AG09309 (cell line): ENCODE measurements at regions not wholly inside any gene's neighbourhood (a gene's known extent, or its start where the extent isn't known, plus 50 kb on each side); places are given as distances from the start of the nearest gene placed in this dataset.

Experiments used
- DNase-seq: peaks from one replicate; pipeline ENCODE4 v3.0.0-alpha.2; 2010; ENCODE audit warnings: low read depth
- H3K4me3 ChIP-seq: 2 replicates; pipeline ENCODE4 v1.5.1; 2011; ENCODE audit warnings: mild to moderate bottlenecking, low read depth, low read length, moderate library complexity; ENCODE audit not compliant: control insufficient read depth
- TF ChIP-seq, protein P1 (sequence below): IDR thresholded peaks from 2 replicates; pipeline ENCODE4 v1.5.1; 2011; ENCODE audit warnings: mild to moderate bottlenecking, low read depth, low read length, inconsistent platforms; ENCODE audit not compliant: insufficient read depth, control insufficient read depth; ENCODE audit errors: missing control alignments

DNA sequence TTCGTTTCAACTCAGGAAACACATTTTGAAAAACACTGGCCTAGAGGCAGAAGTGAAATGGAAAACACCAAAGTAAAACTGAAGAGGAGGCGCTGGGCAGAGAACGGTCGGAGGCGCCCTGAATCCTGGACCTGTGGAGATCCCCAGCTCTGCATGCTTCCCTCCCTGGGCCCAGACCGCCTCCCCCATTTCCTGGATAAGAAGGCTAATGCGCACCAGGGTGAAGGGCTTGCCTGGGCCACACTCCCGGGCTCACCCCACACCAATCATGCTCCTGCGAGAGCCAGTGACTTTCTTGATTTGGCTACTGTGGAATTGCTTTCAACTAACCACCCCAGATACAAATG, 167.1 kb downstream of the CRYBB2 start:
- H3K4me3 ChIP-seq, result no peak overlapping the region
- DNase-seq, result no peak
- TF ChIP-seq, protein P1, sequence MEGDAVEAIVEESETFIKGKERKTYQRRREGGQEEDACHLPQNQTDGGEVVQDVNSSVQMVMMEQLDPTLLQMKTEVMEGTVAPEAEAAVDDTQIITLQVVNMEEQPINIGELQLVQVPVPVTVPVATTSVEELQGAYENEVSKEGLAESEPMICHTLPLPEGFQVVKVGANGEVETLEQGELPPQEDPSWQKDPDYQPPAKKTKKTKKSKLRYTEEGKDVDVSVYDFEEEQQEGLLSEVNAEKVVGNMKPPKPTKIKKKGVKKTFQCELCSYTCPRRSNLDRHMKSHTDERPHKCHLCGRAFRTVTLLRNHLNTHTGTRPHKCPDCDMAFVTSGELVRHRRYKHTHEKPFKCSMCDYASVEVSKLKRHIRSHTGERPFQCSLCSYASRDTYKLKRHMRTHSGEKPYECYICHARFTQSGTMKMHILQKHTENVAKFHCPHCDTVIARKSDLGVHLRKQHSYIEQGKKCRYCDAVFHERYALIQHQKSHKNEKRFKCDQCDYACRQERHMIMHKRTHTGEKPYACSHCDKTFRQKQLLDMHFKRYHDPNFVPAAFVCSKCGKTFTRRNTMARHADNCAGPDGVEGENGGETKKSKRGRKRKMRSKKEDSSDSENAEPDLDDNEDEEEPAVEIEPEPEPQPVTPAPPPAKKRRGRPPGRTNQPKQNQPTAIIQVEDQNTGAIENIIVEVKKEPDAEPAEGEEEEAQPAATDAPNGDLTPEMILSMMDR, result no peak

DNA sequence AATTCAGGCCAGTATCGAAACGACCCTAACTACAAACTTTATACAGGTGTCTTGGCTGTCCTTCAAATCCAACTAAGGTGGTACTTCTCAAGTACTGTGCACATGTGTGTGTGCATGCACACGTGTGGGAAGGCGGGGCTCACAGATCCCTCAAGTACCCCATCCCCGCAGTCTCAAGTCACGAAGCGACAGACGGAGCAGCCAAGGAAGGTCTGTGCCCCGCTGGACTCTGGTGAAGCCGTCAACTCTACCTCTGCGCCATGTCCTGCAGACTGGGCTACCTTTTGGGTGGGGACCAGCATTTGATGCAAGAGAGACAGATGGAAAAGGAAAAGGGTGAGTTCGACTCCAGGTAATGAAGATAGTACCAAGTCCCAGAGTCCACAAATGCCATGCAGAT, 169.0 kb downstream of the CRYBB2 start:
- TF ChIP-seq, protein P1, result no peak
- no peak for DNase-seq
- H3K4me3 ChIP-seq, result no peak overlapping the region

DNA sequence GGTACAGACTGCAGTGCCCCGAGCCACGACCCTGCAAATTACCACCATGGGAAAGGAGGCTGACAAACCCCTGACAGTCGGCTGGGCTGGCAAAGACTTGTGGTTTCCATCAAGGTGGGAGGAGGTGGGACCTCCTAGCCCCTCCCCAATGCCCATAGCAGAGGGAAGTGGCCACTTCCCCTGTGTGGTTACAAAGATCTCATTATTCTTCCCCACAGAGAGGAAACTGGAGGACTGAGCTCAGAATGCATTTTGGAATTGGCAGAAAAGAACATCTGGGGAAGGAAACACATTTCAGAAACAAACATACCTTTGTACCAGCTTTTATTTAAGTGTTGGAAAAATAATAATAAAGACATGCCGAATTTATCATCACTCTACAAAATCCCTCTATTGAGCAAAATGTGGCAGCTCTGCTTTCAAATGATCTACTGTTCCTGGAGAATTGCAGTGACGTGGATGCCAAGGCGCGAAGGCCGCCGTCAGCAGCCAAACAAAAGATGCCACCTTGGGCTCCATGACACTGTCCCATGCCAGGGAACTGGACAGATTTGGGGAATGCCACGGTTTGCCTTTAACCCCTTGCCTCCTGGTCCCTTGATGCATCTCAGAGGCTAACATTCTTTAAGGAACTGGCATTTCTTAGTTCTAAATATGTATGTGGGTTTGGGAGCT, 169.6 kb downstream of the CRYBB2 start:
- DNase-seq, result no peak
- TF ChIP-seq, protein P1, result no peak
- no peak overlapping the region for H3K4me3 ChIP-seq

DNA sequence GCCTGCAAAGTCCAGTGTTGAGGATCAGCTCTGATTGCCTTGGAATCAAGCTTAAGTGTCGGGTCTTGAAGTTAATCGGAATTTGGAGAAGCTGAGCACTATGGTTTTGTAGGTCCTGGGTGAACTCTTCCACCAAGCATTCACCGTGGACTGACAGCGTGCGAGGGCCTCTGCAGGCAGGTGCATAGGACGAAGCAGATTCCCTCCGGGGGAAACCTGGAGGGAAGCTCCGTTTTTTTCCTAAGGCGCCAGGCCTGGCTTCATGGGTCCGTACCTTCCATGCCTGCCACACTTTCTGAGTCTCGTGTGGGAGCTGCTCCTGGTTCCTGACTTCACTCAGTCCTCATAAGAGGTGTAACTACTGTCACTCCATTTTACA, 170.1 kb downstream of the CRYBB2 start:
- no peak for DNase-seq
- TF ChIP-seq, protein P1, result no peak
- H3K4me3 ChIP-seq, result no peak overlapping the region

DNA sequence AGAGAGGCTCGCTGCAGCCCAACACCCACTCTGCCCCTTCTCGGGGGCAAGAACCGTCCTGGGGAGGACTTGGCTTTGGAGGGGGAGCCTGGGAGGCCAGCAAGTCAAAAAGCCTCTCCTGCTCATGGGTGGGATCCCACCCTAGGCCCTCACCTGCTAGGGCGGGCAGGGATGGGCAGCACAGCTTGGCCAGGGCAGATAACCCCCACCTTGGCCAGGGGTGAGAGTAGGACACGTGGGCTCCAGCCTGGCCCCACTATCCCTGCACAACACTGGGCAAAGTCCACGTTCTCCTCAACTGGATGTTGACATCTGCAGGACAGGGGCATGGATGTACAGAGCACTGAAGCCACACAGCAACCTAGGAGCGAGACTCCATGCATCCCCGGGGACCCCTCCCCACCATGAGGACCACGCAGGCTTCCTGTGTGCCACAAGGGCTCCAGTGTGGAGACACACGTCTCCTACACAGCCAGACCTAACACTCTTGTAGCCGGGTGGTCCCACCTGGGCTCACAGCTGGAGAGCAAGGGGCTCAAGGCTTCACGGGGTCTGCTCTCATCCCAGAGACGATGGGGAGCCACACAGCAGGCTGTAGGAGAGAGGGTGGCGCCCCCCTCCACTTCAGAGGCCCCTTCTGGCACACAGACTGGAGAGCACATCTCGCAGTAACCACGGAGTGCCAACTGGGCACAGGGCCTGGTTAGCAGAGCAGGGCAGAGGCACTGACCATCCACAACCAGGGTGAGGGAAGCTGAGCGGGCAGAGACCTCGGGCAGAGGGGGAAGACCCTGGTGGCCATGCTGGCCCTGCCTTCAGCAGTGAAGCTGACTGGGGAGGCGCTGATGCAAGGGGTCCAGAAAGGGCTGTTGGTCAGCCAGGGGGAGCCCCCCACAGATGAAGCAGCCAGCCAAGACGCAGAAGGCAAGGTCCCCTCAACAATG, 171.1 kb downstream of the CRYBB2 start:
- DNase-seq, result no peak
- H3K4me3 ChIP-seq, result no peak overlapping the region
- TF ChIP-seq, protein P1, result no peak

DNA sequence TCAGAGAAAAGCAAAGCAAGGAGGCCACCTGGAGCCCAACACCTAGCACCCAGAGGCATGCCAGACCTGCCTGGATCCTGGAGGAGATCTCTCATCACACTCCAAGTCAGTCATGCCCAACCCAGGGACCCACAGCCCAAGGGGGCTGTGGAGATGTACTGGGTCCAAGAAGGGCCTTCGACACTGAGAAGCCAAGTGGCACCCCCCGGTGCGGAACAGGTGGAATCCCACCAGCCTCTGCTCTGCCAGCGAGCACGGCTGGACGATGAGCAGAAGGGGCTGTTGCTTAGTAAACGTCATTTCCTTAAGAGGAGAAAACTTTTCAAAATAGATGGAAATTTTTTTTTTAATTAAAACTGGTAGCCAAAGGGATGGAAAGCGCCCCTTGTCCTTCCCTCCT, 171.9 kb upstream of the GRK3 start:
- TF ChIP-seq, protein P1, result no peak
- DNase-seq, result no peak
- H3K4me3 ChIP-seq, result no peak overlapping the region
